ENCODE measurements at regions not wholly inside any gene's neighbourhood (a gene's known extent, or its start where the extent isn't known, plus 50 kb on each side); places are given as distances from the start of the nearest gene placed in this dataset.

- no peak for DNase-seq
Observed at GRCh38 chr7:155980841-155981240, 168.6 kb upstream of the SHH start.

- DNase-seq: no peak
Observed at GRCh38 chr7:155979994-155980393, 167.7 kb upstream of the SHH start.

- no peak for DNase-seq
Observed at GRCh38 chr7:155979566-155979965, 167.3 kb upstream of the SHH start.

GRCh38 chr7:155975490-155975889, 163.2 kb upstream of the SHH start:
- no peak for DNase-seq

- DNase-seq: no peak
Observed at GRCh38 chr7:155974186-155974897, 162.1 kb upstream of the SHH start.

DNA sequence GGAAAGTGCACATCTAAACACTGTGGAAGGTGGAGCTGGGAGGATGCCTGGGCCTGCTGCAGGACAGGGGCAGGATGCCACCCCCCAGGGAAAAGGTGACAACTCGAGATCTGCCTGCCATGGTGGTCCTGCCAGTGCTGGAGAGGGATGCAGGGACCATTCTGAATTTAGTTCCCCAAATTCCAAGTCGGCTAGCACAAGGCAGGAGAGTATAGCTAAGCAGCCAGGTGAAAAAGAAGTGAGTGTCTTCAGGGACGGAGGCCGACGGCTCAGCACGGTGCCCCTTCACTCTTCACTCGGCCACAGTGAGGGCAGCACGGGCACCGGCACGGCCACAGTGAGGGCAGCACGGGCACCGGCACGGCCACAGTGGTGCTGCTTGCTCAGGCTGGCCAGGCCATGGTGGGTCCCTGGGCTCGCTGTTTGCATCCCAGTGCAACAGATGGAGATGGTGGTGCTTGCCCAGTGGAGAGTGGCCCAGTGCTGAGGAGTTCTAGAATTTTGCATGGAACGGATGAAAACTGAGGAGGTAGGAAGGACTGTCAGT, 161.3 kb upstream of the SHH start:
- DNase-seq: no peak

GRCh38 chr7:155972651-155973390, 160.6 kb upstream of the SHH start:
- no peak for DNase-seq

GRCh38 chr7:155972247-155972646, 160.0 kb upstream of the SHH start:
- no peak for DNase-seq

DNA sequence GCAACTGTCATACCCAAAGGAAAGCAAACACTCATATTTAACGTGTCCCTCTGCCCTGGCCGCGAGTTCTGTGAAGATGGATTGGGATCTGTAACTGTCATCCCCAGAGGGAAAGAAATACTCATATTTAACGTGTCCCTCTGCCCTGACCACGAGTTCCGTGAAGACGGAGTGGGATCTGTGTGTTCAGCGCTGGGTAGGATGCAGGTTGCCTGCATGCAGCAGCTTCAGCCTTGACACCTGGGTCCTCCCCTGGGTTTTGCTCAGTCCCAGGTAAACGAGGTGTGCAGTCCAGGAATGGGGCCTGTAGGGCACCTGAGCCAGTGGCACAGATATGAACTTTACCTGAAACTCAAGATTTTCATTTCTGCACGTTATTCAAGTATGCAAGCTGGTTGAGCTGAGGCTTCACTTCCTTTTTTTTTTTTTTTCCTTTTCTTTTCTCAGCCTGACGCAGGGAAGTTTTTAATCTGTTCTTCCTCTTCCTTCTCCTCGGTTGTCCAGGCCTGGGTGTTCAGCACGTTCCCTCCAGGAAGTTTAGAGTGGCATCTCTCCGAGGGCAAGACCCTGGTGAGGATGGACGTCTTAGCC, 159.0 kb upstream of the SHH start:
- no peak for DNase-seq

DNA sequence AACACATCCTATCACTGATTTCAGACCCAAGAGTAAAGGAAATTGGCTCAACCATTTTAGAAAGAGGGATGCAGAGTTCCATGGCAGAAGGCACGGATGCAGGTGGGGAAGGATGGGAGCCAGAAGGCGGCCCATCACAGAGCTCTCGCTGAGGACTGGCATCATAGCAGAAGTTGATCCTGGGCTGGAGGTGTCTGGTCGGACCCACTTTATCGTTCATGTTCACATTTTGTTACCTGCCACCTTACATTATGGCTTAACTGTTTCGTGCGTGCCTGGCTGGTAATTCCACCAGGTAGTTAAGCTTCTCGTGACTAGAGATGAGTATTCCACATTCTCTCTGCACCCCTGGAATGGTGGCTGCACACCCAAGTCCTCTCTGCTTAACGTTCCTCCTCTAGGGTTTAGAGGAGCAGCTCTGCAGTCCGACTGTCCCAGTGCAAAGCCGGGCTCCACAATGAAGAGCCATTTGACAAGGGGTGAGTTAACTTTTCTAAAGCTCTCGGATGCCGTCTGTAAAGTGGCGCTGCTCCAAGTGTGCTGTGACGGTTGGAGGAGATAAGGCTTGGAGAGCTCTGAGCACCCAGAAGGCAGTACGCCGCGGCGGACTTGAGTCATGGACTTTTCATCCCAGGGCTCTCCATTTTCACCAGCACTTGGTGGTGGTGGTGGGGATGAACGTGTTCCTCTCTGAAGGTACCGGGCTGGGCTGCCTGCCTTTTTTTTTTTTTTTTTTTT, 157.1 kb upstream of the SHH start:
- no peak for DNase-seq

- no peak for DNase-seq
Observed at GRCh38 chr7:155965010-155965409, 152.7 kb upstream of the SHH start.

DNA sequence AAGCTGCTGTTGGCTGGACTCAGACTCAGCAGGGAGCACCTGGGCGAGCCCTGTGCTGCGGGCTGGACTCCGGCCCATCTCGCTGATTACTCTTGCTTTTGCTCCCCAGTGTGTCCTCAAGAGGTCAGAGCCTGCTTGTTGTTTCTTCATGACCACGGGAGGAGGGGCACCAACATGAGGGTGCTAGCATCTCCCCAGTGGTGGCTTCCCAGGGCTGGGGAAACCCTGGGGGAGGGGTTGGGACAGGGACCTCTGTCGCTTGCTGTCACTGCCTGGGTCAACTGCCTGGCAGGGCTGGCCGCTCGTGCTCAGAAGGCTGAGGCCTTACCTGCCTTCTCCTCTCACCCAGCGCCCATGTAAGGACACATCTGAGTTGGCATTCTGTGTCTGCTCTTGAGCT, 152.3 kb upstream of the SHH start:
- DNase-seq: no peak

GRCh38 chr7:155963771-155964195, 151.5 kb upstream of the SHH start:
- no peak for DNase-seq

GRCh38 chr7:155963356-155963755, 151.1 kb upstream of the SHH start:
- no peak for DNase-seq

DNA sequence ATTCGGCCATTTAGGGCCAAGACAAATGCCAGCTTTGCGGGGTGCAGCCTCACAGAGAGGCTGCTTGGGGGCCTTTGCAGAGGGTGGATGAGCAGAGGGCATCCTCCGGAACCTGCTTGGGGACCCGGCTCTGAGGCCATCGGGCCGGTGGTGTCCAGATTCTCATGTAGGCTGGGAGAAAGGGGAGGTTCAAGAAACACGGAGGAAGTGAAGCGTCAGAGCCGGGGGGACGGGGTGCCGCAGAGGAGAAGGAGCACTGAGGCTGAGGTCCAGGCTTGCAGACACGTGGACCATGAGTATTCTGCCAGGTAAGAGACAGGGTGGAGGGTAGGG, 150.7 kb upstream of the SHH start:
- DNase-seq: no peak

DNA sequence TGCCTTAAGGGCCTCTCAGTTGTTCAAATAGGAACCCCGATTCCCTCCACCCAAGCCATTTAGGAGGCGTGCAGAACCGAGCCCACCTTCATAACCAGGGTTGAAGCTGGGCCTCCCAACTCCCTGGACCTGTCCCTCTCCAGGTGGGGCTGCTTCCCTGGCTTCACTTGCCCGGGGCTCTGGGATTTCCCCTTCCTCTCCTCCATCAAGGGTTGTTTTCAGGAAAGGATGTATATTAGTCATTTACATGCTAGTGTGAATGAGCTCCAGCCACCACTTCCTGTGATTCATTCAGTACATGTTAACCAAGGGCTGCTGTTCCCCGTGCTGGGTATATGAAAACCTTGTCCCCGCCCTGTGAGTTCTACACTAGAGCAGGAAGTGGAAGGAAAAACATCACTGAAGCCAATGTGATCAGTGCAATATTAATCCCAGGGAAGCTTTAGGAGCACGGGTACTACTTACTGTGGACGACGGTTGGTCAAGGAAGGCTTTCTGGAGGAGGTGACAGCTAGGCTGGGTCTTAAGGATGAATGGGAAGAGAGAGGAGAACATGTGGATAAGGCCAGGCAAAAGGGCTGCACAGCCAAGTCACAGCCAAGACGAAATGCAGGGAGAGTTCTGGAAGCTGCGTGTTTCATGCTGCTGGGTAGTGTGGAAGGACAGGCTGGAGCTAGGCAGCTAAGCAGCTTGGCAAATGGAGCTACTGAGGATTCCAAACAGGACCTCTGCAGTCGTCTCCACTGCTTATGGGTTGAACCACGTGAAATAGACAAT, 150.1 kb upstream of the SHH start:
- no peak for DNase-seq

GRCh38 chr7:155961241-155962190, 149.3 kb upstream of the SHH start:
- no peak for DNase-seq

DNA sequence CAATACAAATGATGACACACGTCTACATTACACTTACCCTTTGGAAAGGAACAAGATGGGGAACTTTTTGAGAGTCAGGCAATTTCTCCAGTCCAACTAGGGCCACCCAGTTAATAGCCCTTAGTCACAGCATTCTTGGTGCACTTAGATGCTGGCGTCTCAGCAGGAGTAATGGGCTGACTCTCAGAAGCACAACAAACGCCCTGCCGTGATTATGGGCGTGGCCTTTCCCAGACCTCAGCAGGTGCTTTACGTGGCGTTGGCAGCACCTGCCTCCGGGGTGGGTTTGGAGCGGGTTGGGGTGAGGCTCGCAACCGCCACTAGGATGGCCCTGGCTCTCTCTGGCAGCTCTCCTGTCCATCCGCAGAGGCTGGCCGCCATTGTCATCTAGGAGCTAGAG, 147.6 kb upstream of the SHH start:
- DNase-seq: peak; percentile 63

DNA sequence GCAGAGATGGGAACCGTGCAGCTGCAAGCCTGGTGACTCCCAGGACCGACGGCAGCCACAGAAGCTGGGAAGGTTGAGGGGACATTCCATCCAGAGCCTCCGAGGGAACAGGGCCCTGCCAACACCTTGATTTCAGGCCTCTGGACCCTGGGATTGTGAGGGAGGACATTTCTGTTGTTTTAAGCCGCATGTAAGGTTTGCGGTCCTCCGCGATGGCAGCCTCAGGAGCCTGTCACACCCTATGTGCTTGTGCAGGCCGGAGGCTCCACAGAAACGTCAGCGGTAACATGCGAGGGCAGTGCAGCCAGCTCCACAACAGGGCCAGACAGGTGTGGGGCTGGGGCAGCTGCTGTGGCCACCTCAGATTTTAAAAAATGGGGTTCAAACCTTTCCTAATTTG, 144.7 kb upstream of the SHH start:
- DNase-seq: no peak

DNA sequence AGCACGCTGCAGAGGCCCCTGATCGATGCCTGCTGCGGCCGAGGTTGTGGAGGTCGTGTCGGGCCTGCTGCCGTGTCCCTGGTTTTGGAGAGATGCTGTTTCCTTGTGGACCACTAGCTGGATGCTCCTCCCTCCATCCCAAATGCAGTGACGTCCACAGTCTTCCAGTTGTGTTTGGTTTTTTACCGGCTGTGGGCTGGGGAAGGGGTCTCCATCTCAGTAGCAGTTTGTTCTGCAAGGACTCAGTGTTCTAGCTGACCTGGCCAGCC, 143.0 kb upstream of the SHH start:
- no peak for DNase-seq

DNA sequence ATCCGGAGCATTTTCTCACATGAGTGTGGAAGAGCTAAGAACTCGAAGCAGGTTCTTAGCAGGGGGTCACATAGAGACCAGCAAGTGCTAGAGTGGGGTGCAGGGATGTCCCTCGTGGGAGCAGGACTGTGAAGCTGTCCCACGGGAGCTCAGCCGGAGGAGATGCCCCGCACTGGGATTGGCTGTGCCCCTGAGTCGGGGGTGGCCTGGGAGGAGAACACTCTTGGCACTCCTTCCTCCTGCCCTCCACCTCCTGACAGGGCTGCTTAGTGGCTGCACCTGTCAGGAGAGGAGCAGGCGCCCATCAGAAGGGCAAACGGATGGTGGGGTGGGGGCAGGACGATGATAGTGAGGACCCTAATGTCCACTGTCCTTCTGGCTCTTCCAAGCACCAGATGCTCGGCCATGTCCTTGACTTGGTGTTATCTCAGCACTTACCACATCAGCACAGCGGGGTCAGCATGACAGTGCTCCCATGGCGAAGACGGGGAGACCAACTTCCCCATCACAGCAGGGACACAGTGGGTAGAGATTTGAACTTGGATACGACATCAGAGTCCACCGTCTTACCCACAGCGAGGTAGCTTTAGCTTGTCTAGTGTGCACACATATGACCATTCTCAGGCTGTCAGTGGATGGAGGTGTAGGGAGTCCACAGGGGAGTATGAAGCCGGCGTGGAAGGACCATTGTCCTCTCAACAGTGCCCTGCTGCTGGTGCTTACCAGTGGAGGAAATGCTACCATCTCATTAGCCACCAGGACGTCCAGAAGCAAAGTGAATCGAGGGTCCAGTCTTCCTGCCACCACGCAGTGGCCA, 142.5 kb upstream of the SHH start:
- DNase-seq: no peak
